PFSK-1 (cell line): ENCODE measurements at regions not wholly inside any gene's neighbourhood (a gene's known extent, or its start where the extent isn't known, plus 50 kb on each side); places are given as distances from the start of the nearest gene placed in this dataset.

Experiments
- POLR2AphosphoS5 ChIP-seq: IDR thresholded peaks from 2 replicates; pipeline ENCODE4 v1.6.1; 2012; ENCODE audit warnings: low read depth, mild to moderate bottlenecking, control low read depth, low read length, moderate library complexity
- SIN3A ChIP-seq: IDR thresholded peaks from 2 replicates; pipeline ENCODE4 v1.6.1; 2012; ENCODE audit warnings: mild to moderate bottlenecking, low read length, moderate library complexity, borderline replicate concordance; ENCODE audit not compliant: insufficient read depth

GRCh38 chr12:98456576-98457573, 58.5 kb upstream of the TMPO start:
- TF ChIP-seq POLR2AphosphoS5 (no peak), SIN3A (no peak)
